LNCaP clone FGC (cell line): ENCODE measurements at regions not wholly inside any gene's neighbourhood (a gene's known extent, or its start where the extent isn't known, plus 50 kb on each side); places are given as distances from the start of the nearest gene placed in this dataset.

Source experiments
- DNase-seq: peaks from one replicate; pipeline ENCODE4 v3.0.0-alpha.2; 2011; ENCODE audit warnings: low read depth
- H3K4me3 ChIP-seq: 2 replicates; pipeline ENCODE4 v1.5.1; 2011; ENCODE audit warnings: mild to moderate bottlenecking, low read depth, low read length, control low read depth
- CTCF ChIP-seq: IDR thresholded peaks from 2 replicates; pipeline ENCODE4 v1.5.1; 2012; ENCODE audit warnings: mild to moderate bottlenecking; ENCODE audit not compliant: control insufficient read depth, insufficient read depth; ENCODE audit errors: extremely low read depth

DNA sequence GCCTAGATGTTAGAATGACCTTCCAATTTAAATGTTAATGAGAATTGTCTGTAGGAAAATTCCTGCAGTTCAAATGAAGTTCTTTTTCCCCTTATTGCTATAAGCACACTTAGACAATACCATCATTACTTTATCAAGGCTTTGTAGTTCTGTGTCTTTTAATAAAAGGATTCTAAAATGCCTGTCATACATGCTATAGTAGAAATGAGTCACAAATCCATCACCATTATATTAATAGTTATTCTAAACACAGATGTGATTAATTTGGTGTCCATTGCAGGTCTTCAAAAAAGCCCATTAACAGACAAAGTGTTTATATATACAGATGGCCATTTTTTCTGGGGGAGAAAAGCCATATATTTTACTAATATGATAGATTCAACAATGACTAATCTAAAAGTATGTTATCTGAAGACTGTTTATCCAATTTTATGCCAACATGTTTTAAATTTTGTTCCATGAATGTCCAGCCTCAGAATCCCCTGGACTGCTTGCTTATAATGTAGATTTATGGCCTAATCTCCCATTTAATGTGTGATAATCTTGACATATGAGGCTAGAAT lies 1678.3 kb upstream of the PCDH20 start:
- TF ChIP-seq CTCF, result no peak
- DNase-seq, result no peak
- H3K4me3 ChIP-seq, result no peak overlapping the region

- no peak overlapping the region for H3K4me3 ChIP-seq
- TF ChIP-seq CTCF, result no peak
- DNase-seq, result no peak
Measured at GRCh38 chr13:63092456-63092855, 1676.8 kb upstream of the PCDH20 start.

- no peak for DNase-seq
- H3K4me3 ChIP-seq, result no peak overlapping the region
- TF ChIP-seq CTCF, result no peak
Measured at GRCh38 chr13:63090524-63090923, 1674.9 kb upstream of the PCDH20 start.

DNA sequence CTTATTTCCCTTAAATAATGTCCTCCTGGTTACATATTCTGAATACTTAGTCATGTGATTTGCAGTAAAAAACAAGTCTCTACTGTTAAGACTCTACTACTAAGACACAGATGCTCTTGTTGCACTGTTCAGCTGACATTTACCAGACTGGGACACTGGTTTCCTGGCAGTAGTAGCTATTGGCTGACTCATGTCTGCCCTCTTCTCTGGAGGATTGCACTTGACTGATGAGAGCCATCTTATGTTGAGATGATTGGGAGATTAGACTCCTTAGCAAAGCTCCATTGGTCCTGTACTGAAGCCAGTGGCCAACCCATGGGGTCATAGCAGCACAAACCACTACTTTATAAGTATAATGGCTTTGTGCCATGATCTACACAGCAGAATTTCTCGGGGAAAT lies 1672.6 kb upstream of the PCDH20 start:
- TF ChIP-seq CTCF, result no peak
- no peak overlapping the region for H3K4me3 ChIP-seq
- no peak for DNase-seq

GRCh38 chr13:63086286-63086685 lies 1670.6 kb upstream of the PCDH20 start:
- no peak overlapping the region for H3K4me3 ChIP-seq
- DNase-seq, result no peak
- no peak for TF ChIP-seq CTCF

DNA sequence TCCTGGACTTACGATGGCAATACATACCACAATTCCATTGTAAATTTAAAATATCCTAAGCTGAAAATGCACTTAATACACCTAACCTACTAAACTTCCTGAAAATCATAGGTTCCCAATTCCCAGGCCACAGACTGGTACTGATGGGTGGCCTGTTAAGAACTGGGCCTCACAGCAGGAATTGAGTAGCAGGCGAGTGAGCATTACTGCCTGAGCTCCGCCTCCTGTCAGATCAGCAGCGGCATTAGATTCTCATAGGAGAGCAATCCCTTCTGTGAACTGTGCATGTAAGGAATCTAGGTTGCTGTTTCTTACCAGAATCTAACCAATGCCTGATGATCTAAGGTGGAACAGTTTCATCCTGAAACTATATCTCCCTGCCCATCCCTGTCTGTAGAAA lies 1670.2 kb upstream of the PCDH20 start:
- no peak for DNase-seq
- TF ChIP-seq CTCF, result no peak

GRCh38 chr13:63081400-63082014 lies 1665.9 kb upstream of the PCDH20 start:
- no peak overlapping the region for H3K4me3 ChIP-seq
- no peak for TF ChIP-seq CTCF
- no peak for DNase-seq

More for the DNA sequence above, 1670.2 kb upstream of the PCDH20 start:
- H3K4me3 ChIP-seq, result no peak overlapping the region
